Testis (tissue), 2 donors: ENCODE measurements at regions not wholly inside any gene's neighbourhood (a gene's known extent, or its start where the extent isn't known, plus 50 kb on each side); places are given as distances from the start of the nearest gene placed in this dataset.

Experiments used
- POLR2A ChIP-seq: fragments of 450-650 bp; IDR thresholded peaks from one replicate; pipeline ENCODE4 v1.6.1; 2017; ENCODE audit warnings: antibody characterized with exemption, mild to moderate bottlenecking, moderate library complexity
- TF ChIP-seq, protein P1 (sequence below), 3 experiments: fragments of 450-650 bp in 2 of 3; fragments of 200-600 bp in 1 of 3; sonication (generic) in 1 of 3; IDR thresholded peaks; one replicate each; pipeline ENCODE4 v1.5.1; 2016 to 2019; ENCODE audit warnings: antibody characterized with exemption in 3 of 3, mild to moderate bottlenecking in 2 of 3, moderate library complexity in 1 of 3

GRCh38 chr9:115223471-115223870 is 105.5 kb upstream of the TNC start:
- TF ChIP-seq, protein P1, sequence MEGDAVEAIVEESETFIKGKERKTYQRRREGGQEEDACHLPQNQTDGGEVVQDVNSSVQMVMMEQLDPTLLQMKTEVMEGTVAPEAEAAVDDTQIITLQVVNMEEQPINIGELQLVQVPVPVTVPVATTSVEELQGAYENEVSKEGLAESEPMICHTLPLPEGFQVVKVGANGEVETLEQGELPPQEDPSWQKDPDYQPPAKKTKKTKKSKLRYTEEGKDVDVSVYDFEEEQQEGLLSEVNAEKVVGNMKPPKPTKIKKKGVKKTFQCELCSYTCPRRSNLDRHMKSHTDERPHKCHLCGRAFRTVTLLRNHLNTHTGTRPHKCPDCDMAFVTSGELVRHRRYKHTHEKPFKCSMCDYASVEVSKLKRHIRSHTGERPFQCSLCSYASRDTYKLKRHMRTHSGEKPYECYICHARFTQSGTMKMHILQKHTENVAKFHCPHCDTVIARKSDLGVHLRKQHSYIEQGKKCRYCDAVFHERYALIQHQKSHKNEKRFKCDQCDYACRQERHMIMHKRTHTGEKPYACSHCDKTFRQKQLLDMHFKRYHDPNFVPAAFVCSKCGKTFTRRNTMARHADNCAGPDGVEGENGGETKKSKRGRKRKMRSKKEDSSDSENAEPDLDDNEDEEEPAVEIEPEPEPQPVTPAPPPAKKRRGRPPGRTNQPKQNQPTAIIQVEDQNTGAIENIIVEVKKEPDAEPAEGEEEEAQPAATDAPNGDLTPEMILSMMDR (IDR thresholded peaks at IDR 0.05) = no peak
- TF ChIP-seq POLR2A = no peak
